A549 (cell line): ENCODE measurements at regions not wholly inside any gene's neighbourhood (a gene's known extent, or its start where the extent isn't known, plus 50 kb on each side); places are given as distances from the start of the nearest gene placed in this dataset.

Experiments
- ATAC-seq, 2 experiments: fragments of 200-7000 bp in 1 of 2; fragments of >200 bp in 1 of 2; cut with Nextera tagmentation in 1 of 2; cut with Tn5 transposase in 1 of 2; 3 replicates each; pipeline versions ENCODE4 v1.8.0 to v1.9.1; 2018 to 2020; ENCODE audit warnings: mild to moderate bottlenecking in 1 of 2, moderate library complexity in 1 of 2
- CTCF ChIA-PET: fragments of 300-600 bp; sonication (Branson Sonifier 250); formaldehyde crosslinking; extraction: SDS; loops from one replicate; lab custom pipeline; 2021; ENCODE audit warnings: antibody characterized with exemption, inconsistent platforms; lab: Yijun Ruan, JAX
- POLR2A ChIA-PET: fragments of 350-600 bp; formaldehyde crosslinking; extraction: SDS; loops from one replicate; lab custom pipeline; 2021; ENCODE audit warnings: antibody characterized with exemption, inconsistent platforms; lab: Yijun Ruan, JAX
- DNase-seq, 2 experiments: peaks; one replicate each; pipeline versions ENCODE4 v3.0.0 to v3.0.0-alpha.2; 2011 to 2016; ENCODE audit warnings: low read depth in 1 of 2, low spot score in 1 of 2
- FAIRE-seq: peaks from 2 replicates; lab custom pipeline; 2011; peaks lifted over from hg19 to GRCh38; lab: Jason Lieb, UNC
- H3K27ac ChIP-seq, 2 experiments: fragments of >200 bp; sonication (Bioruptor Twin); formaldehyde crosslinking; 3 replicates each; pipeline ENCODE4 v1.5.1; 2016 to 2017
- H3K4me1 ChIP-seq: fragments of >200 bp; sonication (Bioruptor Twin); formaldehyde crosslinking; 3 replicates; pipeline ENCODE4 v1.6.1; 2016
- H3K4me2 ChIP-seq: fragments of >200 bp; sonication (Bioruptor Twin); formaldehyde crosslinking; 3 replicates; pipeline ENCODE4 v1.6.1; 2016
- H3K4me3 ChIP-seq: fragments of >200 bp; sonication (Bioruptor Twin); formaldehyde crosslinking; 3 replicates; pipeline ENCODE4 v1.5.1; 2016
- H3K9me3 ChIP-seq: fragments of >200 bp; sonication (Bioruptor Twin); formaldehyde crosslinking; 3 replicates; pipeline ENCODE4 v1.6.1; 2016
- EHF ChIP-seq: fragments of 250-450 bp; sonication (Bioruptor Pico); IDR thresholded peaks from 2 replicates; pipeline ENCODE4 v1.5.0; 2020; ENCODE audit warnings: mild to moderate bottlenecking
- EP300 ChIP-seq, 2 experiments: fragments of >200 bp; sonication (Bioruptor Twin); formaldehyde crosslinking; IDR thresholded peaks; 2 replicates in 1 of 2; 3 replicates in 1 of 2; pipeline ENCODE4 v1.6.1; 2016 to 2017
- FOSB ChIP-seq: fragments of 250-450 bp; sonication (Bioruptor Pico); IDR thresholded peaks from 2 replicates; pipeline ENCODE4 v1.5.0; 2020; ENCODE audit warnings: mild to moderate bottlenecking, moderate library complexity
- FOSL2 ChIP-seq, 2 experiments: fragments of 450-650 bp in 1 of 2; fragments of >200 bp in 1 of 2; sonication (Bioruptor Twin) in 1 of 2; formaldehyde crosslinking; IDR thresholded peaks; 2 replicates each; pipeline versions ENCODE4 v1.5.0 to v1.6.1; 2016 to 2020; ENCODE audit warnings: mild to moderate bottlenecking in 1 of 2, moderate library complexity in 1 of 2
- HEYL ChIP-seq: fragments of 250-450 bp; sonication (Bioruptor Pico); IDR thresholded peaks from 2 replicates; pipeline ENCODE4 v1.8.0; 2021; ENCODE audit warnings: mild to moderate bottlenecking, moderate library complexity
- HOXB13 ChIP-seq: fragments of 250-450 bp; sonication (Bioruptor Pico); IDR thresholded peaks from 2 replicates; pipeline ENCODE4 v1.5.0; 2020; ENCODE audit warnings: low read depth, mild to moderate bottlenecking, moderate library complexity
- JUNB ChIP-seq: fragments of >200 bp; sonication (Bioruptor Twin); formaldehyde crosslinking; IDR thresholded peaks from 2 replicates; pipeline ENCODE4 v1.6.1; 2016
- MAZ ChIP-seq: fragments of 150-350 bp; IDR thresholded peaks from 2 replicates; pipeline ENCODE4 v1.6.1; 2014; ENCODE audit warnings: antibody characterized with exemption, low read depth, low read length, borderline replicate concordance
- MYC ChIP-seq: IDR thresholded peaks from 2 replicates; pipeline ENCODE4 v1.6.1; 2012; ENCODE audit warnings: mild to moderate bottlenecking, inconsistent platforms, low read length, improper control_type of control experiment, borderline replicate concordance
- NFE2L2 ChIP-seq: fragments of 150-350 bp; conservative IDR thresholded peaks from 2 replicates; pipeline ENCODE4 v1.6.1; 2014; ENCODE audit warnings: low read length
- NPAS2 ChIP-seq: fragments of 250-450 bp; sonication (Bioruptor Pico); IDR thresholded peaks from 2 replicates; pipeline ENCODE4 v1.8.0; 2022; ENCODE audit warnings: mild to moderate bottlenecking, moderate library complexity, borderline replicate concordance
- NR3C1 ChIP-seq: fragments of >200 bp; sonication (Bioruptor Twin); formaldehyde crosslinking; IDR thresholded peaks from 3 replicates; pipeline ENCODE4 v1.6.1; 2017
- TP53 ChIP-seq: fragments of 250-450 bp; sonication (Bioruptor Pico); IDR thresholded peaks from 2 replicates; pipeline ENCODE4 v1.5.0; 2021; ENCODE audit warnings: mild to moderate bottlenecking, moderate library complexity
- WGBS: methylation state at CpG from one replicate; pipeline ENCODE4 v1.1.6; 2017; ENCODE audit errors: missing lambda C conversion rate; 5-methylcytosine and 5-hydroxymethylcytosine counted together
- TF ChIP-seq, protein P1 (sequence below): IDR thresholded peaks from 2 replicates; pipeline ENCODE4 v1.6.1; 2012; ENCODE audit warnings: low read depth, borderline replicate concordance
- TF ChIP-seq, protein P2 (sequence below): IDR thresholded peaks from 2 replicates; pipeline ENCODE4 v1.6.1; 2012
- TF ChIP-seq, protein P3 (sequence below): fragments of >200 bp; sonication (Bioruptor Twin); formaldehyde crosslinking; IDR thresholded peaks from 3 replicates; pipeline ENCODE4 v1.6.1; 2016
- TF ChIP-seq, protein P4 (sequence below): fragments of 200-600 bp; sonication (generic); IDR thresholded peaks from 2 replicates; pipeline ENCODE4 v1.6.1; 2016; ENCODE audit warnings: antibody characterized with exemption, mild to moderate bottlenecking, moderate library complexity
- TF ChIP-seq, protein P5 (sequence below): fragments of 450-650 bp; IDR thresholded peaks from 2 replicates; pipeline ENCODE4 v1.6.1; 2014; ENCODE audit warnings: antibody characterized with exemption

DNA sequence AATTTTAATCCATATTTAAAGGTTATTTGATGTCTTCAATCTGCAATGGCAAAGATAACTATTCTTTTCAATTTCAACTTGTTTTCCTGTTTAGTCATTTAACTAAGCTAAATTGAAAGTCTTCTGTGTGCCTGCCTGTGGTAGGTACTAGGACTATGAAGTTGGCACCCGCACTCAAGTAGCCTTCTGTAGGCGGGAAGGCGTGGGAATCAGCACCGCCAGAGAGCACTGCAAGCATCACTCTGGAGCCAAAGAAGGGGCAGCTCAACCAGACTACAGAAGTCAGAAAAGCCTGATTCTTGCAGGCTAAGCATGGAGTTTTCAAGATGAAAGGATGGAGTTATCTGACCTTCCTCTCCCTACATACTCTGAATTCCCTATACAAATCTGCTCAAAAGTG is 269.0 kb upstream of the PHF14 start:
- CTCF ChIA-PET: no interaction called here
- H3K4me1 ChIP-seq: no peaks in the 10 kb centered on the region
- no peak for DNase-seq
- TF ChIP-seq EHF (no peak), FOSL2 (IDR thresholded peaks at IDR 0.05) (no peak), FOSL2 (CRISPR knock-in tag; IDR thresholded peaks at IDR 0.05) (no peak), MYC (no peak), NPAS2 (no peak), EP300 (IDR thresholded peaks at IDR 0.05) (no peak), NR3C1 (no peak), FOSB (CRISPR knock-in tag) (no peak), HEYL (CRISPR knock-in tag) (no peak), JUNB (no peak)
- TF ChIP-seq, protein P1, sequence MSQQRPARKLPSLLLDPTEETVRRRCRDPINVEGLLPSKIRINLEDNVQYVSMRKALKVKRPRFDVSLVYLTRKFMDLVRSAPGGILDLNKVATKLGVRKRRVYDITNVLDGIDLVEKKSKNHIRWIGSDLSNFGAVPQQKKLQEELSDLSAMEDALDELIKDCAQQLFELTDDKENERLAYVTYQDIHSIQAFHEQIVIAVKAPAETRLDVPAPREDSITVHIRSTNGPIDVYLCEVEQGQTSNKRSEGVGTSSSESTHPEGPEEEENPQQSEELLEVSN: no peak
- TF ChIP-seq, protein P2, sequence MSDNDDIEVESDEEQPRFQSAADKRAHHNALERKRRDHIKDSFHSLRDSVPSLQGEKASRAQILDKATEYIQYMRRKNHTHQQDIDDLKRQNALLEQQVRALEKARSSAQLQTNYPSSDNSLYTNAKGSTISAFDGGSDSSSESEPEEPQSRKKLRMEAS: no peak
- TF ChIP-seq, protein P3, sequence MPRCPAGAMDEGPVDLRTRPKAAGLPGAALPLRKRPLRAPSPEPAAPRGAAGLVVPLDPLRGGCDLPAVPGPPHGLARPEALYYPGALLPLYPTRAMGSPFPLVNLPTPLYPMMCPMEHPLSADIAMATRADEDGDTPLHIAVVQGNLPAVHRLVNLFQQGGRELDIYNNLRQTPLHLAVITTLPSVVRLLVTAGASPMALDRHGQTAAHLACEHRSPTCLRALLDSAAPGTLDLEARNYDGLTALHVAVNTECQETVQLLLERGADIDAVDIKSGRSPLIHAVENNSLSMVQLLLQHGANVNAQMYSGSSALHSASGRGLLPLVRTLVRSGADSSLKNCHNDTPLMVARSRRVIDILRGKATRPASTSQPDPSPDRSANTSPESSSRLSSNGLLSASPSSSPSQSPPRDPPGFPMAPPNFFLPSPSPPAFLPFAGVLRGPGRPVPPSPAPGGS: no peak
- TF ChIP-seq, protein P4, sequence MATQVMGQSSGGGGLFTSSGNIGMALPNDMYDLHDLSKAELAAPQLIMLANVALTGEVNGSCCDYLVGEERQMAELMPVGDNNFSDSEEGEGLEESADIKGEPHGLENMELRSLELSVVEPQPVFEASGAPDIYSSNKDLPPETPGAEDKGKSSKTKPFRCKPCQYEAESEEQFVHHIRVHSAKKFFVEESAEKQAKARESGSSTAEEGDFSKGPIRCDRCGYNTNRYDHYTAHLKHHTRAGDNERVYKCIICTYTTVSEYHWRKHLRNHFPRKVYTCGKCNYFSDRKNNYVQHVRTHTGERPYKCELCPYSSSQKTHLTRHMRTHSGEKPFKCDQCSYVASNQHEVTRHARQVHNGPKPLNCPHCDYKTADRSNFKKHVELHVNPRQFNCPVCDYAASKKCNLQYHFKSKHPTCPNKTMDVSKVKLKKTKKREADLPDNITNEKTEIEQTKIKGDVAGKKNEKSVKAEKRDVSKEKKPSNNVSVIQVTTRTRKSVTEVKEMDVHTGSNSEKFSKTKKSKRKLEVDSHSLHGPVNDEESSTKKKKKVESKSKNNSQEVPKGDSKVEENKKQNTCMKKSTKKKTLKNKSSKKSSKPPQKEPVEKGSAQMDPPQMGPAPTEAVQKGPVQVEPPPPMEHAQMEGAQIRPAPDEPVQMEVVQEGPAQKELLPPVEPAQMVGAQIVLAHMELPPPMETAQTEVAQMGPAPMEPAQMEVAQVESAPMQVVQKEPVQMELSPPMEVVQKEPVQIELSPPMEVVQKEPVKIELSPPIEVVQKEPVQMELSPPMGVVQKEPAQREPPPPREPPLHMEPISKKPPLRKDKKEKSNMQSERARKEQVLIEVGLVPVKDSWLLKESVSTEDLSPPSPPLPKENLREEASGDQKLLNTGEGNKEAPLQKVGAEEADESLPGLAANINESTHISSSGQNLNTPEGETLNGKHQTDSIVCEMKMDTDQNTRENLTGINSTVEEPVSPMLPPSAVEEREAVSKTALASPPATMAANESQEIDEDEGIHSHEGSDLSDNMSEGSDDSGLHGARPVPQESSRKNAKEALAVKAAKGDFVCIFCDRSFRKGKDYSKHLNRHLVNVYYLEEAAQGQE: no peak
- TF ChIP-seq, protein P5, sequence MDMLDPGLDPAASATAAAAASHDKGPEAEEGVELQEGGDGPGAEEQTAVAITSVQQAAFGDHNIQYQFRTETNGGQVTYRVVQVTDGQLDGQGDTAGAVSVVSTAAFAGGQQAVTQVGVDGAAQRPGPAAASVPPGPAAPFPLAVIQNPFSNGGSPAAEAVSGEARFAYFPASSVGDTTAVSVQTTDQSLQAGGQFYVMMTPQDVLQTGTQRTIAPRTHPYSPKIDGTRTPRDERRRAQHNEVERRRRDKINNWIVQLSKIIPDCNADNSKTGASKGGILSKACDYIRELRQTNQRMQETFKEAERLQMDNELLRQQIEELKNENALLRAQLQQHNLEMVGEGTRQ: no peak
- TF ChIP-seq, all 56 proteins: peak for 0
- WGBS: 50% methylated on average over 4 of the region's 4 CpGs
- POLR2A ChIA-PET: no interaction called here
- Histone ChIP-seq H3K4me2 (no peak overlapping the region), H3K4me3 (no peak overlapping the region), H3K27ac (no peak overlapping the region), H3K9me3 (no peaks in the 10 kb centered on the region)
- FAIRE-seq (no peak), ATAC-seq (no peak)

DNA sequence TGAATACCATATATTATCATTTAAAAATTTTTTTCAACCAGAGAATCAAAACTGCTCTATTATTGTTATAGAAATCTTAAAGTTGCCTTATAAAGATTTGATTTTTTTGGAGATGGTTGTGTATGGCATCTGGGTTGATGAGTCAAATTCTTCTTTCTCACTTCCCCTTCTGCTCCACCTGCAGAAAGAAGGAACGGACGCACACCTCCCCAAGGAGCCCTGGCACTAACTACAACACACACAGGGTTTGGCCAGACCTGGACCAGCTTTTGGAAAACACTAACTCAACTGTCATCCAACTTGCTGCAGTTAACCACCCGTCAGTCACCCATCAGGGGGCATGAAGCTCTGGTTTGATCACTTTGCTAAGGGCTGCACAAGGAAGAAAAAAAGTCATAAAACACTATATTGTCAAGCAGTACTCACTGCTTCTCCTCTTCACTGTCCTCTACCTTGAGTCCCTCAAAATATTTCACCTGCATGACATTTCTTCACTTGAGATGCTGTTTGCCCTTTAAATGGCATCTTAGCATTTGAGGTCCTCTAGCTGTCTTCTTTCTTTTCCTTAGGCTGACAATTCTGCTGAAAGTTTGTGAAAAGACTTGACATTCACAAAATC is 266.7 kb upstream of the PHF14 start:
- Histone ChIP-seq H3K4me2 (no peak overlapping the region), H3K27ac (no peak overlapping the region), H3K4me3 (no peak overlapping the region), H3K4me1 (no peaks in the 10 kb centered on the region), H3K9me3 (no peaks in the 10 kb centered on the region)
- FAIRE-seq (no peak), DNase-seq (no peak), ATAC-seq (no peak)
- ChIA-PET CTCF (no interaction called here), POLR2A (no interaction called here)
- WGBS: 37% methylated on average over 3 of the region's 3 CpGs
- no peak for TF ChIP-seq NFE2L2
- TF ChIP-seq TP53: no peak

DNA sequence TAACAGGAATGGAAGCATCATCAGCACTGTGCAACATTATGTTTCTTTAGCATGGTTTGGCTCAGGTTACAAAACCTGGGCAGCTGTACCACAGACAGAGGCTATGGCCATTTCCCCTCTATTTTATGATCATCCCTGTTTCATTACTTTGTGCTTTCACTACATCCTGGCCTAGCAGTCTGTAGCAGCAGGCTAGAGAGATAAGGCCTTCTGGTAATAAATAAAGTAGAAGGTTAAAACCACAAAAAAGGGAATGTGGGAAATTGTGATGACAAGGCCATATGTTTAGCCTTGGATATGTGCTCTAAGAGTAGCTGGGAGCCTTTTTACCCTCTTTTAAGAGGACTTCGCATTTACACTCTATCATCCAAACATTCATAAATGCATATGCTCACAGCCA is 266.2 kb upstream of the PHF14 start:
- no peak for DNase-seq
- no peak; a peak in 1 of 6 replicates for ATAC-seq
- Histone ChIP-seq H3K4me2 (no peak overlapping the region), H3K27ac (no peak overlapping the region), H3K4me1 (no peaks in the 10 kb centered on the region), H3K4me3 (no peak overlapping the region), H3K9me3 (no peaks in the 10 kb centered on the region)
- no peak for FAIRE-seq
- 18% methylated on average over 1 of the region's 1 CpG for WGBS
- TF ChIP-seq HOXB13 (CRISPR knock-in tag): no peak
- no peak for TF ChIP-seq MAZ
- POLR2A ChIA-PET: no interaction called here
- CTCF ChIA-PET: no interaction called here
